SK-N-SH treated with all-trans-retinoic acid at 6 μM for 48 hours (cell line): ENCODE measurements at regions not wholly inside any gene's neighbourhood (a gene's known extent, or its start where the extent isn't known, plus 50 kb on each side); places are given as distances from the start of the nearest gene placed in this dataset.
"Not testable (repeated sequence)": the region's sequence is repeated elsewhere in the genome, so short reads cannot be mapped to it uniquely, and the experiment has no call there.

Source experiments
- ATAC-seq: fragments of 200-7000 bp; cut with Tn5 transposase; 3 replicates; pipeline ENCODE4 v1.9.1; 2020; ENCODE audit warnings: mild to moderate bottlenecking, moderate library complexity
- ARNTL ChIP-seq: fragments of 450-650 bp; formaldehyde crosslinking; IDR thresholded peaks from 2 replicates; pipeline ENCODE4 v1.5.0; 2020; ENCODE audit warnings: low read depth, mild to moderate bottlenecking, moderate library complexity, borderline replicate concordance
- BACH2 ChIP-seq: fragments of 250-450 bp; sonication (Bioruptor Pico); IDR thresholded peaks from 2 replicates; pipeline ENCODE4 v1.9.0; 2021; ENCODE audit warnings: mild to moderate bottlenecking, borderline replicate concordance
- CSDC2 ChIP-seq: fragments of 250-450 bp; sonication (Bioruptor Pico); IDR thresholded peaks from 2 replicates; pipeline ENCODE4 v1.5.0; 2020; ENCODE audit warnings: mild to moderate bottlenecking, moderate library complexity
- GLIS3 ChIP-seq: fragments of 250-450 bp; sonication (Bioruptor Pico); IDR thresholded peaks from 2 replicates; pipeline ENCODE4 v1.5.0; 2020; ENCODE audit warnings: mild to moderate bottlenecking, moderate library complexity
- ISL1 ChIP-seq: fragments of 250-450 bp; sonication (Bioruptor Pico); IDR thresholded peaks from 2 replicates; pipeline ENCODE4 v2.1.2; 2022; ENCODE audit warnings: mild to moderate bottlenecking, moderate library complexity
- OSR1 ChIP-seq: fragments of 250-450 bp; sonication (Bioruptor Pico); IDR thresholded peaks from 2 replicates; pipeline ENCODE4 v1.8.0; 2022; ENCODE audit warnings: moderate library complexity, mild to moderate bottlenecking, inconsistent platforms
- PPARA ChIP-seq: fragments of 250-450 bp; sonication (Bioruptor Pico); IDR thresholded peaks from 2 replicates; pipeline ENCODE4 v1.5.0; 2020; ENCODE audit warnings: mild to moderate bottlenecking, borderline replicate concordance
- SNAI2 ChIP-seq: fragments of 250-450 bp; sonication (Bioruptor Pico); IDR thresholded peaks from 2 replicates; pipeline ENCODE4 v1.5.0; 2020; ENCODE audit warnings: mild to moderate bottlenecking, moderate library complexity
- TCF4 ChIP-seq: fragments of 250-450 bp; sonication (Bioruptor Pico); IDR thresholded peaks from 2 replicates; pipeline ENCODE4 v1.8.0; 2021; ENCODE audit warnings: mild to moderate bottlenecking, moderate library complexity, borderline replicate concordance
- TOX ChIP-seq: fragments of 250-450 bp; sonication (Bioruptor Pico); IDR thresholded peaks from 2 replicates; pipeline ENCODE4 v1.8.0; 2021; ENCODE audit warnings: mild to moderate bottlenecking, moderate library complexity, borderline replicate concordance
- ZC3H10 ChIP-seq: fragments of 250-450 bp; sonication (Bioruptor Pico); IDR thresholded peaks from 2 replicates; pipeline ENCODE4 v1.5.1; 2021; ENCODE audit warnings: mild to moderate bottlenecking, moderate library complexity
- ZFP3 ChIP-seq: fragments of 250-450 bp; sonication (Bioruptor Pico); IDR thresholded peaks from 2 replicates; pipeline ENCODE4 v1.5.0; 2020; ENCODE audit warnings: mild to moderate bottlenecking, moderate library complexity
- ZFP30 ChIP-seq: fragments of 450-650 bp; formaldehyde crosslinking; IDR thresholded peaks from 2 replicates; pipeline ENCODE4 v1.5.0; 2022; ENCODE audit warnings: mild to moderate bottlenecking, moderate library complexity
- ZNF565 ChIP-seq: fragments of 450-650 bp; formaldehyde crosslinking; conservative IDR thresholded peaks from 2 replicates; pipeline ENCODE4 v1.5.0; 2020; ENCODE audit warnings: low read depth, mild to moderate bottlenecking, moderate library complexity
- ZNF8 ChIP-seq: fragments of 450-650 bp; formaldehyde crosslinking; IDR thresholded peaks from 2 replicates; pipeline ENCODE4 v1.5.0; 2020; ENCODE audit warnings: mild to moderate bottlenecking, moderate library complexity
- TF ChIP-seq, protein P1 (sequence below): fragments of 250-450 bp; sonication (Bioruptor Pico); IDR thresholded peaks from 2 replicates; pipeline ENCODE4 v1.5.1; 2020; ENCODE audit warnings: low read depth, mild to moderate bottlenecking, moderate library complexity
- TF ChIP-seq, protein P2 (sequence below): fragments of 250-450 bp; sonication (Bioruptor Pico); IDR thresholded peaks from 2 replicates; pipeline ENCODE4 v1.8.0; 2020; ENCODE audit warnings: mild to moderate bottlenecking, moderate library complexity, borderline replicate concordance
- TF ChIP-seq, protein P3 (sequence below): fragments of 250-450 bp; sonication (Bioruptor Pico); IDR thresholded peaks from 2 replicates; pipeline ENCODE4 v1.8.0; 2021; ENCODE audit warnings: low read depth, mild to moderate bottlenecking, moderate library complexity, borderline replicate concordance
- TF ChIP-seq, protein P4 (sequence below): fragments of 250-450 bp; sonication (Bioruptor Pico); IDR thresholded peaks from 2 replicates; pipeline ENCODE4 v1.5.1; 2021; ENCODE audit warnings: mild to moderate bottlenecking, moderate library complexity

DNA sequence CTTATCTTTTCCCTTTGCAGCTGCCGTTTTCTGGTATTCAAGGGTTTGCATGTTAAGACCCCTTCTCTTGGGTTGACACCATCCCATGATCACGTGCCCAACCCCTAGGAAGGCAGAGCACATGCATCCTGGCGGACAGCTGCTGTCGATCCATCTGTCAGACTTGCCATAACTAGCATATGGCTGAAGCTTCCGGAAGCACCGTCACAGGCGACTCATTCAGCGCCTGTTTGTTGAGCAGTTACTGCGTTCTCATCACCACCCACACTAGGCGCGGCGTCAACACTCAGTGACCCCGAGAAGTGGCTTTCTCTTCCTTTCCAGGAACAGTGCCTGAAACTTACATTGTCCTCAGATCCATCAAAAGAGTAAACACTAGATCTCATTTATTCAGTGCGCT lies 93.6 kb downstream of the SOX1 start:
- no peak for ATAC-seq
- TF ChIP-seq TOX (CRISPR knock-in tag): no peak
- TF ChIP-seq ZFP30 (CRISPR knock-in tag): no peak
- no peak for TF ChIP-seq BACH2 (CRISPR knock-in tag)
- TF ChIP-seq, protein P1, sequence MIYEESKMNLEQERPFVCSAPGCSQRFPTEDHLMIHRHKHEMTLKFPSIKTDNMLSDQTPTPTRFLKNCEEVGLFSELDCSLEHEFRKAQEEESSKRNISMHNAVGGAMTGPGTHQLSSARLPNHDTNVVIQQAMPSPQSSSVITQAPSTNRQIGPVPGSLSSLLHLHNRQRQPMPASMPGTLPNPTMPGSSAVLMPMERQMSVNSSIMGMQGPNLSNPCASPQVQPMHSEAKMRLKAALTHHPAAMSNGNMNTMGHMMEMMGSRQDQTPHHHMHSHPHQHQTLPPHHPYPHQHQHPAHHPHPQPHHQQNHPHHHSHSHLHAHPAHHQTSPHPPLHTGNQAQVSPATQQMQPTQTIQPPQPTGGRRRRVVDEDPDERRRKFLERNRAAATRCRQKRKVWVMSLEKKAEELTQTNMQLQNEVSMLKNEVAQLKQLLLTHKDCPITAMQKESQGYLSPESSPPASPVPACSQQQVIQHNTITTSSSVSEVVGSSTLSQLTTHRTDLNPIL (CRISPR knock-in tag): no peak
- TF ChIP-seq, protein P2, sequence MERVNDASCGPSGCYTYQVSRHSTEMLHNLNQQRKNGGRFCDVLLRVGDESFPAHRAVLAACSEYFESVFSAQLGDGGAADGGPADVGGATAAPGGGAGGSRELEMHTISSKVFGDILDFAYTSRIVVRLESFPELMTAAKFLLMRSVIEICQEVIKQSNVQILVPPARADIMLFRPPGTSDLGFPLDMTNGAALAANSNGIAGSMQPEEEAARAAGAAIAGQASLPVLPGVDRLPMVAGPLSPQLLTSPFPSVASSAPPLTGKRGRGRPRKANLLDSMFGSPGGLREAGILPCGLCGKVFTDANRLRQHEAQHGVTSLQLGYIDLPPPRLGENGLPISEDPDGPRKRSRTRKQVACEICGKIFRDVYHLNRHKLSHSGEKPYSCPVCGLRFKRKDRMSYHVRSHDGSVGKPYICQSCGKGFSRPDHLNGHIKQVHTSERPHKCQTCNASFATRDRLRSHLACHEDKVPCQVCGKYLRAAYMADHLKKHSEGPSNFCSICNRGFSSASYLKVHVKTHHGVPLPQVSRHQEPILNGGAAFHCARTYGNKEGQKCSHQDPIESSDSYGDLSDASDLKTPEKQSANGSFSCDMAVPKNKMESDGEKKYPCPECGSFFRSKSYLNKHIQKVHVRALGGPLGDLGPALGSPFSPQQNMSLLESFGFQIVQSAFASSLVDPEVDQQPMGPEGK (CRISPR knock-in tag): no peak
- no peak for TF ChIP-seq SNAI2 (CRISPR knock-in tag)
- TF ChIP-seq TCF4 (CRISPR knock-in tag): no peak
- TF ChIP-seq PPARA (CRISPR knock-in tag): no peak

DNA sequence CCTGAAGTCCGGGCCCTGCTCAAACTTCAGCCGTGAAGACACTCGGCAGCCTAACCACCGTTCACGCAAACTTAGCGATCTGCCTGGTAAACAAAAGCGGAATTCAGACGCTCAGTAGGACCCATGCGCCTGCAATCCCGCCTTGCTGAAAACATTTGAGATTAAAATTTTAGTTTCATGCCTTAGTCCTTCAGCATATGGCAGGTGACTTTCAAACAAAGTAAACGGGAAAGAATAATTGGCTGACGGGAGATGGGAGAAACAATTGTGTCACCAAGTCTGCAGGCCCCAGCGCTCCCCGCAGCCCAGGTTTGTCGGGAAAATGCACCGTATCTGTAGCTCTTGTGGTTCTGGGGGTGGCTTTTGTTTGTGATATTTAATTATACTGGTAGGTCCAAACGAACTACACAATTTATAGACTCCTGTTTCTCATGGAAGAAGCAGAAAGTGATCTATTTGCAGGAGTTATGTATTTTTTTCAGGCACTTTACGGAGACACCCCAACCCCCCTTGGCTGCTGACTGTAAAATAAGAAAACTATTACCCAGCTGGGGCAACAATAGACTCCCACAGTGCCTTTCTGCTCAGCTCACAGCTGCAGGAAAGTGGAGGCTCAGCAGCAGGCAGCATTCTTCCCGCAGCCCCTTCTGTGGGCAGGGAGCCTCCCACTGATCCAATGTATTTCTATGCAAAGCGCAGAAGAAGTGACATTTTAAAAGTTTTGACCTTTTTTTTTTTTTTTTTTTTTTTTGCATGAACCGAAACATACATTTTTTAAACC lies 94.8 kb downstream of the SOX1 start:
- no peak for TF ChIP-seq ZNF565 (CRISPR knock-in tag)
- no peak for TF ChIP-seq ZFP30 (CRISPR knock-in tag)
- TF ChIP-seq, protein P3, sequence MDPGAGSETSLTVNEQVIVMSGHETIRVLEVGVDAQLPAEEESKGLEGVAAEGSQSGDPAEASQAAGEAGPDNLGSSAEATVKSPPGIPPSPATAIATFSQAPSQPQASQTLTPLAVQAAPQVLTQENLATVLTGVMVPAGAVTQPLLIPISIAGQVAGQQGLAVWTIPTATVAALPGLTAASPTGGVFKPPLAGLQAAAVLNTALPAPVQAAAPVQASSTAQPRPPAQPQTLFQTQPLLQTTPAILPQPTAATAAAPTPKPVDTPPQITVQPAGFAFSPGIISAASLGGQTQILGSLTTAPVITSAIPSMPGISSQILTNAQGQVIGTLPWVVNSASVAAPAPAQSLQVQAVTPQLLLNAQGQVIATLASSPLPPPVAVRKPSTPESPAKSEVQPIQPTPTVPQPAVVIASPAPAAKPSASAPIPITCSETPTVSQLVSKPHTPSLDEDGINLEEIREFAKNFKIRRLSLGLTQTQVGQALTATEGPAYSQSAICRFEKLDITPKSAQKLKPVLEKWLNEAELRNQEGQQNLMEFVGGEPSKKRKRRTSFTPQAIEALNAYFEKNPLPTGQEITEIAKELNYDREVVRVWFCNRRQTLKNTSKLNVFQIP (CRISPR knock-in tag): no peak
- TF ChIP-seq ARNTL (CRISPR knock-in tag): no peak
- TF ChIP-seq ISL1 (CRISPR knock-in tag): no peak
- no peak for TF ChIP-seq TOX (CRISPR knock-in tag)
- TF ChIP-seq CSDC2: no peak
- TF ChIP-seq ZNF8 (CRISPR knock-in tag): no peak
- no peak for TF ChIP-seq ZFP3 (CRISPR knock-in tag)
- TF ChIP-seq, protein P1 (CRISPR knock-in tag): no peak
- no peak for TF ChIP-seq PPARA (CRISPR knock-in tag)
- no peak for TF ChIP-seq OSR1 (CRISPR knock-in tag)
- TF ChIP-seq SNAI2 (CRISPR knock-in tag): no peak
- TF ChIP-seq, protein P4, sequence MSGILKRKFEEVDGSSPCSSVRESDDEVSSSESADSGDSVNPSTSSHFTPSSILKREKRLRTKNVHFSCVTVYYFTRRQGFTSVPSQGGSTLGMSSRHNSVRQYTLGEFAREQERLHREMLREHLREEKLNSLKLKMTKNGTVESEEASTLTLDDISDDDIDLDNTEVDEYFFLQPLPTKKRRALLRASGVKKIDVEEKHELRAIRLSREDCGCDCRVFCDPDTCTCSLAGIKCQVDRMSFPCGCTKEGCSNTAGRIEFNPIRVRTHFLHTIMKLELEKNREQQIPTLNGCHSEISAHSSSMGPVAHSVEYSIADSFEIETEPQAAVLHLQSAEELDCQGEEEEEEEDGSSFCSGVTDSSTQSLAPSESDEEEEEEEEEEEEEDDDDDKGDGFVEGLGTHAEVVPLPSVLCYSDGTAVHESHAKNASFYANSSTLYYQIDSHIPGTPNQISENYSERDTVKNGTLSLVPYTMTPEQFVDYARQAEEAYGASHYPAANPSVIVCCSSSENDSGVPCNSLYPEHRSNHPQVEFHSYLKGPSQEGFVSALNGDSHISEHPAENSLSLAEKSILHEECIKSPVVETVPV (CRISPR knock-in tag): no peak
- no peak for TF ChIP-seq ZC3H10 (CRISPR knock-in tag)
- TF ChIP-seq GLIS3 (CRISPR knock-in tag): no peak
- ATAC-seq: no peak

DNA sequence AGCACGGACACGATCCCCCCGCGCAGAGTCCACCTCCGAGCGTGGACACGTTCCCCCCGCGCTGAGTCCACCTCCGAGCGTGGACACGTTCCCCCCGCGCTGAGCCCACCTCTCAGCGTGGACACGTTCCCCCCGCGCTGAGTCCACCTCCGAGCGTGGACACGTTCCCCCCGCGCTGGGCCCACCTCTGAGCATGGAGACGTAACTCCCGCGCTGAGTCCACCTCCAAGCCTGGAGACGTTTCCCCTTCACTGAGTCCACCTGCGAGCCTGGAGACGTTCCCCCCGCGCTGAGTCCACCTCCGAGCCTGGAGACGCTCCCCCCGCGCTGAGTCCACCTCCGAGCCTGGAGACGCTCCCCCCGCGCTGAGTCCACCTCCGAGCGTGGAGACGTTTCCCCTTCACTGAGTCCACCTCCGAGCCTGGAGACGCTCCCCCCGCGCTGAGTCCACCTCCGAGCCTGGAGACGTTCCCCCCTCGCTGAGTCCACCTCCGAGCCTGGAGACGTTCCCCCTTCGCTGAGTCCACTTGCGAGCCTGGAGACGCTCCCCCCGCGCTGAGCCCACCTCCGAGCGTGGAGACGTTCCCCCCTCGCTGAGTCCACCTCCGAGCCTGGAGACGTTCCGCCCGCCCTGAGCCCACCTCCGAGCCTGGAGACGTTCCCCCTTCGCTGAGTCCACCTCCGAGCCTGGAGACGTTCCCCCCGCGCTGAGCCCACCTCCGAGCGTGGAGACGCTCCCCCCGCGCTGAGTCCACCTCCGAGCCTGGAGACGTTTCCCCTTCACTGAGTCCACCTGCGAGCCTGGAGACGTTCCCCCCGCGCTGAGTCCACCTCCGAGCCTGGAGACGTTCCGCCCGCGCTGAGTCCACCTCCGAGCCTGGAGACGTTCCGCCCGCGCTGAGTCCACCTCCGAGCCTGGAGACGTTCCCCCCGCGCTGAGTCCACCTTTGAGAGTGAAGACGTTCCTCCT lies 97.0 kb downstream of the SOX1 start:
- not testable (repeated sequence) for ATAC-seq
